NCI-H187 (cell line): ENCODE measurements at regions not wholly inside any gene's neighbourhood (a gene's known extent, or its start where the extent isn't known, plus 50 kb on each side); places are given as distances from the start of the nearest gene placed in this dataset.
"Not testable (repeated sequence)": the region's sequence is repeated elsewhere in the genome, so short reads cannot be mapped to it uniquely, and the experiment has no call there.

Source experiments
- DNase-seq, 2 experiments: peaks; one replicate each; lab custom pipeline; 2025; lab: John Stamatoyannopoulos, UW

GRCh38 chr18:2223849-2224248 lies 347.5 kb downstream of the METTL4 start:
- DNase-seq, result no peak

GRCh38 chr18:2236232-2236631 lies 335.1 kb downstream of the METTL4 start:
- DNase-seq, result no peak

GRCh38 chr18:2237706-2238105 lies 333.6 kb downstream of the METTL4 start:
- DNase-seq, result no peak

GRCh38 chr18:2240311-2240705 lies 331.0 kb downstream of the METTL4 start:
- DNase-seq, result no peak

GRCh38 chr18:2244641-2245040 lies 326.7 kb downstream of the METTL4 start:
- no peak for DNase-seq

GRCh38 chr18:2247101-2247500 lies 324.2 kb downstream of the METTL4 start:
- DNase-seq, result not testable (repeated sequence)

GRCh38 chr18:2254977-2255376 lies 316.3 kb downstream of the METTL4 start:
- no peak for DNase-seq

- DNase-seq, result no peak
Observed at GRCh38 chr18:2256577-2256976, 314.7 kb downstream of the METTL4 start.

- DNase-seq, result no peak
Observed at GRCh38 chr18:2258954-2259353, 312.4 kb downstream of the METTL4 start.

- no peak for DNase-seq
Observed at GRCh38 chr18:2263303-2263890, 307.9 kb downstream of the METTL4 start.

- no peak for DNase-seq
Observed at GRCh38 chr18:2274613-2275012, 296.7 kb downstream of the METTL4 start.

- DNase-seq, result no peak
Observed at GRCh38 chr18:2281086-2281485, 290.2 kb downstream of the METTL4 start.

GRCh38 chr18:2281523-2282199 lies 289.6 kb downstream of the METTL4 start:
- no peak for DNase-seq

- no peak for DNase-seq
Observed at GRCh38 chr18:2293109-2293839, 278.0 kb downstream of the METTL4 start.

GRCh38 chr18:2301316-2301715 lies 270.0 kb downstream of the METTL4 start:
- no peak for DNase-seq

- DNase-seq, result no peak
Observed at GRCh38 chr18:2302012-2302411, 269.3 kb downstream of the METTL4 start.

- DNase-seq, result no peak
Observed at GRCh38 chr18:2302628-2303516, 268.4 kb downstream of the METTL4 start.

GRCh38 chr18:2303517-2304238 lies 267.6 kb downstream of the METTL4 start:
- DNase-seq, result no peak

GRCh38 chr18:2304378-2305175 lies 266.7 kb downstream of the METTL4 start:
- DNase-seq, result no peak

- DNase-seq, result no peak
Observed at GRCh38 chr18:2306606-2307005, 264.7 kb downstream of the METTL4 start.

GRCh38 chr18:2310886-2311285 lies 260.4 kb downstream of the METTL4 start:
- DNase-seq, result no peak
